NCI-H446 treated with DMSO at 0.1 percent for 48 hours (cell line): ENCODE measurements at regions not wholly inside any gene's neighbourhood (a gene's known extent, or its start where the extent isn't known, plus 50 kb on each side); places are given as distances from the start of the nearest gene placed in this dataset.

Experiments used
- DNase-seq: peaks from one replicate; lab custom pipeline; 2025; lab: John Stamatoyannopoulos, UW

GRCh38 chr7:42372479-42372878 is 135.5 kb upstream of the GLI3 start:
- no peak for DNase-seq

- DNase-seq = no peak
Measured at GRCh38 chr7:42359946-42360345, 122.9 kb upstream of the GLI3 start.

GRCh38 chr7:42351316-42351935 is 114.4 kb upstream of the GLI3 start:
- no peak for DNase-seq

GRCh38 chr7:42350801-42351200 is 113.8 kb upstream of the GLI3 start:
- no peak for DNase-seq

GRCh38 chr7:42348631-42349030 is 111.6 kb upstream of the GLI3 start:
- no peak for DNase-seq

GRCh38 chr7:42348071-42348470 is 111.1 kb upstream of the GLI3 start:
- DNase-seq = no peak

- no peak for DNase-seq
Measured at GRCh38 chr7:42347616-42348015, 110.6 kb upstream of the GLI3 start.

GRCh38 chr7:42345478-42346299 is 108.7 kb upstream of the GLI3 start:
- no peak for DNase-seq

GRCh38 chr7:42344198-42344755 is 107.3 kb upstream of the GLI3 start:
- no peak for DNase-seq

- DNase-seq = no peak
Measured at GRCh38 chr7:42342381-42342780, 105.4 kb upstream of the GLI3 start.

GRCh38 chr7:42340436-42340835 is 103.4 kb upstream of the GLI3 start:
- no peak for DNase-seq

- no peak for DNase-seq
Measured at GRCh38 chr7:42338916-42339540, 102.0 kb upstream of the GLI3 start.

- DNase-seq = no peak
Measured at GRCh38 chr7:42338231-42338915, 101.4 kb upstream of the GLI3 start.

GRCh38 chr7:42337225-42337905 is 100.4 kb upstream of the GLI3 start:
- DNase-seq = no peak

- no peak for DNase-seq
Measured at GRCh38 chr7:42332605-42333222, 95.7 kb upstream of the GLI3 start.

- DNase-seq = no peak
Measured at GRCh38 chr7:42319631-42320030, 82.6 kb upstream of the GLI3 start.

GRCh38 chr7:42315631-42316030 is 78.6 kb upstream of the GLI3 start:
- no peak for DNase-seq

GRCh38 chr7:42315103-42315502 is 78.1 kb upstream of the GLI3 start:
- DNase-seq = no peak

- DNase-seq = no peak
Measured at GRCh38 chr7:42314696-42315095, 77.7 kb upstream of the GLI3 start.

GRCh38 chr7:42311195-42311594 is 74.2 kb upstream of the GLI3 start:
- no peak for DNase-seq

- DNase-seq = no peak
Measured at GRCh38 chr7:42292991-42293521, 56.0 kb upstream of the GLI3 start.
